ENCODE measurements at regions not wholly inside any gene's neighbourhood (a gene's known extent, or its start where the extent isn't known, plus 50 kb on each side); places are given as distances from the start of the nearest gene placed in this dataset.
A peak's percentile ranks its signal among the peaks of the same experiment; 100 is the strongest.

DNA sequence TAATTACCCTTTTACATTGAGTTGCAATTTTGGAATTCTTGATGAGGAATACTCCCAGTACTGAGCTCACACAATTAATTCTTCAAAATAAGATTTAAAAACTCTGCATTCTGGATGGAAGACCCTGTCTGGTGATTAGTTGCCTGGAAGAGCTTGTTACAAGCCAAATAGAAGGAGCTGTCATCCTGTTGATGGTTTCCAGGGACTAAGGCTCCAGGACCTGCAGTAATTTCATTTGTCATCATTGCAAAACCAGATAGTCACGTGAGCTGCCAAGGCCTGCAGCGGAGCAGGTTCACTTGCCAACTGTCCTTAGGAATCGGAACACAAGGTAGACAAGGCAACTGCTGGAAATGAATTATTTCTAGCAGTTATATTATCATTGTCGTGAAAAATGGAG, 597.7 kb downstream of the CCDC171 start:
- no peaks in the 10 kb centered on the region for H3K36me3 ChIP-seq (replicated peaks in 1 of 2)
- intact Hi-C loops (cut with DNase I): no loop called here
- TF ChIP-seq POLR2A (IDR thresholded peaks at IDR 0.05): no peak
- TF ChIP-seq, protein P1, sequence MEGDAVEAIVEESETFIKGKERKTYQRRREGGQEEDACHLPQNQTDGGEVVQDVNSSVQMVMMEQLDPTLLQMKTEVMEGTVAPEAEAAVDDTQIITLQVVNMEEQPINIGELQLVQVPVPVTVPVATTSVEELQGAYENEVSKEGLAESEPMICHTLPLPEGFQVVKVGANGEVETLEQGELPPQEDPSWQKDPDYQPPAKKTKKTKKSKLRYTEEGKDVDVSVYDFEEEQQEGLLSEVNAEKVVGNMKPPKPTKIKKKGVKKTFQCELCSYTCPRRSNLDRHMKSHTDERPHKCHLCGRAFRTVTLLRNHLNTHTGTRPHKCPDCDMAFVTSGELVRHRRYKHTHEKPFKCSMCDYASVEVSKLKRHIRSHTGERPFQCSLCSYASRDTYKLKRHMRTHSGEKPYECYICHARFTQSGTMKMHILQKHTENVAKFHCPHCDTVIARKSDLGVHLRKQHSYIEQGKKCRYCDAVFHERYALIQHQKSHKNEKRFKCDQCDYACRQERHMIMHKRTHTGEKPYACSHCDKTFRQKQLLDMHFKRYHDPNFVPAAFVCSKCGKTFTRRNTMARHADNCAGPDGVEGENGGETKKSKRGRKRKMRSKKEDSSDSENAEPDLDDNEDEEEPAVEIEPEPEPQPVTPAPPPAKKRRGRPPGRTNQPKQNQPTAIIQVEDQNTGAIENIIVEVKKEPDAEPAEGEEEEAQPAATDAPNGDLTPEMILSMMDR (IDR thresholded peaks at IDR 0.05): no peak
- H3K4me3 ChIP-seq: no peak overlapping the region
- no peaks in the 10 kb centered on the region for H3K9me3 ChIP-seq (replicated peaks in 1 of 3)
- H3K27ac ChIP-seq: no peak overlapping the region
- H3K4me1 ChIP-seq (replicated peaks in 1 of 2): peaks cover 0 to 15% of the 10 kb centered on the region in 2 donors
- H3K27me3 ChIP-seq: no peaks in the 10 kb centered on the region
- DNase-seq: peak; percentile 52 to 90 (median 65)
- WGBS, 4 donors: 30 to 49% (median 35%) methylated on average over 4 of the region's 4 CpGs

DNA sequence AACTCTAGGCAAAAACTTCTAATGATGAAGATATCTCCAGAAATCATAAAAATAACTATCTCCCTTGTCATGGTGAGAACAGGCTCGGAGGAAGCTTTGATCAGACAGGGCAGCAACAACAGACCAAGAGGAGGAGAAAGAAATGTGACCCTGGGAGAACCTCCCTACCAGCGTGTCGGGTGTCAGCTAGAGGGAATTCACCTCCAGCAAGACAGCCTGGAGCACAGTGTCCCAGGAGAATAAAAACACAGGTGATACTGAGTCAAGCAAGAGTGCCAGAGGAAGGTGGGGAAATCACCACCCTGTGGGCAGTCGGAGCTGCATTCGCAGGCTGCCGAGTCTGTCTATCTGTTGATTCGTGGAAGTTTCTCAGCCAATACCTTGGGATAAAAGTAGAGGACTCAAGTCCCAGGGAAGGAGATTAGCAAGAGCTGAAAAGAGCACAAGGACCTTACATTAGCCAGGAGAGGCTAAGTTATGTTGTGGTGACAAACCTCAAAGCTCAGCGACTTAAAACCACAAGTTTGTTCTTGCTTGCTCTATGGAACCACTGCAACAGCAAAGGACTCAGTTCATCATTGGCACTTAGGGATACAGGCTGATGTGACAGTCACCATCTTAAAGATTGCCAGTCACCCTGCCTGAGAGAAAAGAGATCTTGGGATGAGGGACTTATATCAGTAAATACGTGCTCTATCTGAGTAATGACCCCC, 598.3 kb downstream of the CCDC171 start:
- TF ChIP-seq POLR2A (IDR thresholded peaks at IDR 0.05): no peak
- TF ChIP-seq, protein P1 (IDR thresholded peaks at IDR 0.05): no peak
- Histone ChIP-seq H3K9me3 (replicated peaks in 1 of 3) (no peaks in the 10 kb centered on the region), H3K36me3 (replicated peaks in 1 of 2) (no peaks in the 10 kb centered on the region), H3K27me3 (no peaks in the 10 kb centered on the region), H3K4me1 (replicated peaks in 1 of 2) (peaks cover 0 to 13% of the 10 kb centered on the region in 2 donors), H3K27ac (no peak overlapping the region), H3K4me3 (no peak overlapping the region)
- peak in 2 of 7 donors; percentile 25 to 26 for DNase-seq
- WGBS, 4 donors: 69 to 70% (median 70%) methylated on average over 9 of the region's 9 CpGs
- intact Hi-C loops (cut with DNase I): no loop called here

DNA sequence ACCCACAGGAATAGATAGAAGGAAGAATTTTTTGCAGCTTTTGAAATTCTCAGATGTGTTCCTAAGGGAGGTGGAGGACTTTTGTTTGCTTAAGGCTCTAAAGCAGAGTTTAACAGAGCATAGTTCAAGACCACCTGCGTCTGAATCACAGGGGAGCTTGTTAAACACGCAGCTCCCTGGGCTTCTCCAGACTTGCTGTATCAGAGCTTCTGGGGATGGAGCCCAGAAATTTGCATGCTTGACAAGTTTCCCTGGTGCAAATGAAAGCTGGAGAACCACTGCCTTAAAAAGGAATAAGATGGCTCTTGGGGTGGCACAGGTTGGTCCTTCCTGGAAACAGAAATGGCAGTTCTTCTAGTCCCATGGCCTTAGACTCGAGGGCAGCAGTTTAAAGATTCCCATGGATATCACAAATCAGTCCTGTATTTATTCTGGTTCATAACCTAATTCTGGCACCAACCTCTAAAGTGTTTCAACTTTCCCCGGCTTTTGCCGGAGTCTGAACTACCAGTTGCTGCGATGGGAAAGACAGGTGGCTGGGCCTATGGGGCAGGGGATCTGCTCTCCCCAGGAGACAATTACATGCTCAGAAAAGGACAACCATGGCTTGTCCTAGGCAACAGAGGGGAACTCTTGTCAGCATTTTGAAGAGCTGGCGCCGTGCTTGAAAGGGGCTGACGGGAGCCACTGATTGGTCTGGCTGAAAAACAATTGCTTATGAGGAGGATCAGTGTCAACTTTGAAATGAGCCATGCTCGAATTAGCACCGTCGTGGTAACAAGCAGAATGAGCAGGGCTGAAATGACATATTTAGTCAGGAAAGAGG, 599.6 kb downstream of the CCDC171 start:
- intact Hi-C loops (cut with DNase I): no loop called here
- no peak for DNase-seq
- H3K4me3 ChIP-seq: no peak overlapping the region
- TF ChIP-seq, protein P1 (IDR thresholded peaks at IDR 0.05): no peak
- no peak for TF ChIP-seq POLR2A (IDR thresholded peaks at IDR 0.05)
- H3K27ac ChIP-seq: no peak overlapping the region
- H3K36me3 ChIP-seq (replicated peaks in 1 of 2): no peaks in the 10 kb centered on the region
- H3K9me3 ChIP-seq (replicated peaks in 1 of 3): no peaks in the 10 kb centered on the region
- no peaks in the 10 kb centered on the region for H3K27me3 ChIP-seq
- 82 to 92% (median 87%) methylated on average over 12 of the region's 12 CpGs for WGBS, 4 donors
- peaks cover 0 to 13% of the 10 kb centered on the region in 2 donors for H3K4me1 ChIP-seq (replicated peaks in 1 of 2)

DNA sequence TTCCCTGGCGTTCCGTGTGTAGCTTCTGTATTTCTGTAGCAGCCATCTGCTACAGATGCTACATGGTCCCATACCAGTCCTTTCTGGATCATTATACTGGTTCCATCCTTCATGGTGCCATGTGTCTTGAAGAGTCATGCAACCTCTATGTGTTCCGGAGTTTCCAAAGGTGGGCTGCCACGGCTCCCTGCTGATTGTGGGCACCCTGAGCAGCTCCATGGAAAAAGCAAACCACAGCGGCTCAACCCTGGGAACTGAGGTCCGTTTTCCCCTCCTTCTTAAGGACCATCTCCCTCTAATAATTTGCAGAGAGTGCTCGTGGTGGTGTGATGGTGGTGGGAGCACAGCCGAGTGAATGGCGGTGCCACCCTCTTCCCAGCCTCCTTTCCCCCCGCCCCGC, 600.4 kb downstream of the CCDC171 start:
- no peaks in the 10 kb centered on the region for H3K9me3 ChIP-seq (replicated peaks in 1 of 3)
- no peaks in the 10 kb centered on the region for H3K36me3 ChIP-seq (replicated peaks in 1 of 2)
- H3K27ac ChIP-seq: no peak overlapping the region
- TF ChIP-seq POLR2A (IDR thresholded peaks at IDR 0.05): no peak
- TF ChIP-seq, protein P1 (IDR thresholded peaks at IDR 0.05): no peak
- intact Hi-C loops (cut with DNase I): no loop called here
- 87 to 97% (median 93%) methylated on average over 11 of the region's 11 CpGs for WGBS, 4 donors
- H3K4me3 ChIP-seq: no peak overlapping the region
- no peaks in the 10 kb centered on the region for H3K27me3 ChIP-seq
- H3K4me1 ChIP-seq (replicated peaks in 1 of 2): peaks cover 0 to 13% of the 10 kb centered on the region in 2 donors
- DNase-seq: no peak

All from adrenal gland (tissue), 9 donors.